Nephron (organoid): ENCODE measurements at regions not wholly inside any gene's neighbourhood (a gene's known extent, or its start where the extent isn't known, plus 50 kb on each side); places are given as distances from the start of the nearest gene placed in this dataset.

ENCODE experiments used
- H3K27ac Mint-ChIP-seq, 3 experiments: 2 replicates each; pipeline ENCODE4 v1.8.0; 2020; ENCODE audit warnings: mixed read lengths in 3 of 3, mild to moderate bottlenecking in 2 of 3, moderate library complexity in 1 of 3
- H3K27me3 Mint-ChIP-seq: 2 replicates; pipeline ENCODE4 v1.8.0; 2021; ENCODE audit warnings: low read depth, mild to moderate bottlenecking, moderate library complexity, mixed read lengths
- H3K36me3 Mint-ChIP-seq: 2 replicates; pipeline ENCODE4 v1.8.0; 2020; ENCODE audit warnings: low read depth, mixed read lengths
- H3K4me1 Mint-ChIP-seq: 2 replicates; pipeline ENCODE4 v1.8.0; 2020; ENCODE audit warnings: mixed read lengths
- H3K4me3 Mint-ChIP-seq, 3 experiments: 2 replicates each; pipeline ENCODE4 v1.8.0; 2020; ENCODE audit warnings: mild to moderate bottlenecking in 3 of 3, mixed read lengths in 3 of 3, moderate library complexity in 2 of 3
- H3K9me3 Mint-ChIP-seq: 2 replicates; pipeline ENCODE4 v1.8.0; 2020; ENCODE audit warnings: mixed read lengths
- CTCF ChIP-seq, 3 experiments: fragments of 200-600 bp; sonication (generic); IDR thresholded peaks; one replicate each; pipeline ENCODE4 v1.5.0; 2021; ENCODE audit warnings: antibody characterized with exemption in 3 of 3; ENCODE audit not compliant: unreplicated experiment in 3 of 3

- no peaks in the 10 kb centered on the region for H3K36me3 Mint-ChIP-seq
- no peak overlapping the region for H3K4me3 Mint-ChIP-seq
- no peak for TF ChIP-seq CTCF (IDR thresholded peaks at IDR 0.05; ENCODE audit: unreplicated experiment in 3 of 3)
- no peaks in the 10 kb centered on the region for H3K27me3 Mint-ChIP-seq
- H3K9me3 Mint-ChIP-seq, result no peaks in the 10 kb centered on the region
- no peaks in the 10 kb centered on the region for H3K4me1 Mint-ChIP-seq
- H3K27ac Mint-ChIP-seq, result no peak overlapping the region
These were observed 190.7 kb upstream of the FBXL4 start for GRCh38 chr6:99138445-99138844.

- Mint-ChIP-seq H3K36me3 (no peaks in the 10 kb centered on the region), H3K27me3 (no peaks in the 10 kb centered on the region), H3K27ac (no peak overlapping the region), H3K9me3 (no peaks in the 10 kb centered on the region), H3K4me3 (no peak overlapping the region), H3K4me1 (no peaks in the 10 kb centered on the region)
- TF ChIP-seq CTCF (IDR thresholded peaks at IDR 0.05; ENCODE audit: unreplicated experiment in 3 of 3), result no peak
These were observed 189.6 kb upstream of the FBXL4 start for GRCh38 chr6:99137314-99137713.

- no peak for TF ChIP-seq CTCF (IDR thresholded peaks at IDR 0.05; ENCODE audit: unreplicated experiment in 3 of 3)
- Mint-ChIP-seq H3K9me3 (no peaks in the 10 kb centered on the region), H3K27ac (no peak overlapping the region), H3K27me3 (no peaks in the 10 kb centered on the region), H3K4me3 (no peak overlapping the region), H3K36me3 (no peaks in the 10 kb centered on the region), H3K4me1 (peaks cover 4% of the 10 kb centered on the region)
These were observed 188.7 kb upstream of the FBXL4 start for GRCh38 chr6:99136488-99136887.

- Mint-ChIP-seq H3K27me3 (no peaks in the 10 kb centered on the region), H3K4me1 (peaks cover 25% of the 10 kb centered on the region), H3K4me3 (no peak overlapping the region), H3K27ac (no peak overlapping the region), H3K36me3 (no peaks in the 10 kb centered on the region), H3K9me3 (no peaks in the 10 kb centered on the region)
- TF ChIP-seq CTCF (IDR thresholded peaks at IDR 0.05; ENCODE audit: unreplicated experiment in 3 of 3), result no peak
These were observed 184.4 kb upstream of the FBXL4 start for GRCh38 chr6:99132026-99132635.

GRCh38 chr6:99130897-99131873 lies 183.4 kb upstream of the FBXL4 start:
- TF ChIP-seq CTCF (IDR thresholded peaks at IDR 0.05; ENCODE audit: unreplicated experiment in 3 of 3), result no peak
- no peaks in the 10 kb centered on the region for H3K36me3 Mint-ChIP-seq
- no peak overlapping the region for H3K4me3 Mint-ChIP-seq
- no peaks in the 10 kb centered on the region for H3K9me3 Mint-ChIP-seq
- no peak overlapping the region for H3K27ac Mint-ChIP-seq
- H3K27me3 Mint-ChIP-seq, result no peaks in the 10 kb centered on the region
- H3K4me1 Mint-ChIP-seq, result peaks cover 25% of the 10 kb centered on the region
